ENCODE measurements at regions not wholly inside any gene's neighbourhood (a gene's known extent, or its start where the extent isn't known, plus 50 kb on each side); places are given as distances from the start of the nearest gene placed in this dataset.

GRCh38 chr1:24256687-24257086 is 62.5 kb upstream of the GRHL3 start:
- TF ChIP-seq POLR2AphosphoS5 (IDR thresholded peaks at IDR 0.05; ENCODE audit: low read depth, low read length) (no peak), POLR2A (IDR thresholded peaks at IDR 0.05; ENCODE audit: low read depth, low read length) (no peak), TAF1 (IDR thresholded peaks at IDR 0.05; ENCODE audit: borderline replicate concordance, low read depth, low read length) (no peak)

All from GM12892 (cell line).